ENCODE measurements at regions not wholly inside any gene's neighbourhood (a gene's known extent, or its start where the extent isn't known, plus 50 kb on each side); places are given as distances from the start of the nearest gene placed in this dataset.

DNA sequence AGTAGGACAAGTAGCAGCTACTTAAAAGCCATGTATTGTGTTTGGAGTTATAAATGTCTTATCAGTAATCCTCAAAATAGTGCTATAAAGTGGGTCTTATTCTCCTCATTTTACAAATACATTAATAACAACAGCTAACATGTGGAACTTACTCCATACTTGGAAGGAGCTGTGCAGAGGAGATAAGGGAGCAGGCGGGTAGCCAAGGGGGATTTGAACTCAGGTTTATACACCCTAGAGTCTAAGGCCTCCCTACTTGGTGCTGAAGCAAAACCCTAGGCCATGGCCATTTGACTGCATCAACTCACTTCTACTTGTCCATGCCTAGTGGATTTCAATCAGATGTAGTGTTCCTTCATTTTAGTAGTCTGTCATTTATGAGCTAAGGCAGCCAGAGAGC is 72.1 kb downstream of the LMO4 start:
- Histone ChIP-seq H2AFZ (ENCODE audit: low read length) (no peak overlapping the region), H3F3A (ENCODE audit: low read length, unreplicated experiment) (no peaks in the 10 kb centered on the region), H3K27me3 (ENCODE audit: low read length) (no peaks in the 10 kb centered on the region), H3K9me3 (ENCODE audit: low read length) (no peaks in the 10 kb centered on the region), H3K4me2 (ENCODE audit: low read length) (no peak overlapping the region), H3K4me3 (ENCODE audit: low read length) (no peak overlapping the region), H3K9ac (ENCODE audit: low read length) (no peak overlapping the region), H3K4me1 (ENCODE audit: insufficient read depth, low read length) (peaks cover 49% of the 10 kb centered on the region), H3K9me2 (replicated peaks; ENCODE audit: low read length) (no peaks in the 10 kb centered on the region), H3K36me3 (ENCODE audit: low read depth, low read length) (no peaks in the 10 kb centered on the region), H3K27ac (ENCODE audit: low read length) (no peak overlapping the region), H3K79me2 (ENCODE audit: low read length) (no peaks in the 10 kb centered on the region), H4K20me1 (ENCODE audit: low read length) (no peaks in the 10 kb centered on the region)
- CTCF ChIA-PET = no interaction called here
- TF ChIP-seq EZH2phosphoT487 (IDR thresholded peaks at IDR 0.05; ENCODE audit: borderline replicate concordance, low read length) = no peak
- TF ChIP-seq EZH2 (IDR thresholded peaks at IDR 0.05; ENCODE audit: low read length, unreplicated experiment) = no peak
- no peak for TF ChIP-seq CTCF (conservative IDR thresholded peaks at IDR 0.05; ENCODE audit: low read depth, low read length)
- POLR2A ChIA-PET (ENCODE audit: unreplicated experiment) = no interaction called here
- no TSS peak for BruUV-seq (replicated peaks)
- ATAC-seq (no peak), DNase-seq (no peak)
- intact Hi-C loops (cut with micrococcal nuclease) = no loop called here

DNA sequence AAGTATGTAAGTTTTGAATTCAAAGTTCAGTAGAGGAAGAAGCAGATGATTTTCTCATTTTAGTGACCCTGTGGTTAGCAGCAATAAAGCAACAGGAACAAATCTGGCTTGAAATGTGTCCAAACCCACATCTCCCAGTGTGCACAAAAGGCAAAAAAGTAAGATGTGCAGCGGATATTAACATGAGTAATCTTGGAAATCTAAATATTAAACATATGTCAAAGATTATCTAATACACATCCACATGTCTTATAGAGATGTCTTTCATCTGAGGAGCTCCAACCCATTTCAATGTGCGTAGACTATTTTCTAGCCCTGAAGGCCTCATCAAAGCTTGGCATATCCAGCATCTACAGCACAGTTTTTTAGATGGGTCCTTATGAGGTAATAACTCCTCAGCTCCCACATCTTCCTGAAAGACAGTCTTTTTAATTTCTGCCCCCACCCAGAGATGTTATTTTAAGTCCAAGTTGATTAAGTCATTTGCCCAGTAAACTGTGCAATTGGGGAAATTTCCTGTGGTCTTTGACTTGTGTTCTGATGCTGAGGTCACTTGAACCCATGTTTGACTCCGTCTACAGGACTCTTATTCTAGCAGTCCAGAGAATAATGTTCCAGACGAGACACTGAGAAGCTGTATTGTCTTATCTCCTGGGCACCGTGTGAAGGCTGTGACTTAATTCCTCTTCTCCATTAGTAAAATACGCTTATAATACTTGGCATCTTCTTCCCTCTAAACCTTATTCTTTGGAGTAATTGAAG is 73.7 kb downstream of the LMO4 start:
- H3F3A ChIP-seq (ENCODE audit: low read length, unreplicated experiment) = no peaks in the 10 kb centered on the region
- intact Hi-C loops (cut with micrococcal nuclease) = no loop called here
- DNase-seq (peak; percentile 79), ATAC-seq (peak; percentile 55)
- peaks cover 49% of the 10 kb centered on the region for H3K4me1 ChIP-seq (ENCODE audit: insufficient read depth, low read length)
- H3K79me2 ChIP-seq (ENCODE audit: low read length) = no peaks in the 10 kb centered on the region
- POLR2A ChIA-PET (ENCODE audit: unreplicated experiment) = no interaction called here
- BruUV-seq (replicated peaks) = no TSS peak
- CTCF ChIA-PET = no interaction called here
- no peaks in the 10 kb centered on the region for H3K9me2 ChIP-seq (replicated peaks; ENCODE audit: low read length)
- no peaks in the 10 kb centered on the region for H3K9me3 ChIP-seq (ENCODE audit: low read length)
- peak overlapping the region; percentile 54 for H3K4me2 ChIP-seq (ENCODE audit: low read length)
- H3K9ac ChIP-seq (ENCODE audit: low read length) = no peak overlapping the region
- no peaks in the 10 kb centered on the region for H3K36me3 ChIP-seq (ENCODE audit: low read depth, low read length)
- no peak for TF ChIP-seq EZH2phosphoT487 (IDR thresholded peaks at IDR 0.05; ENCODE audit: borderline replicate concordance, low read length)
- no peak for TF ChIP-seq EZH2 (IDR thresholded peaks at IDR 0.05; ENCODE audit: low read length, unreplicated experiment)
- no peak for TF ChIP-seq CTCF (conservative IDR thresholded peaks at IDR 0.05; ENCODE audit: low read depth, low read length)
- H3K4me3 ChIP-seq (ENCODE audit: low read length) = no peak overlapping the region
- H4K20me1 ChIP-seq (ENCODE audit: low read length) = no peaks in the 10 kb centered on the region
- no peaks in the 10 kb centered on the region for H3K27me3 ChIP-seq (ENCODE audit: low read length)
- no peak overlapping the region for H2AFZ ChIP-seq (ENCODE audit: low read length)
- H3K27ac ChIP-seq (ENCODE audit: low read length) = peak overlapping the region; percentile 33

DNA sequence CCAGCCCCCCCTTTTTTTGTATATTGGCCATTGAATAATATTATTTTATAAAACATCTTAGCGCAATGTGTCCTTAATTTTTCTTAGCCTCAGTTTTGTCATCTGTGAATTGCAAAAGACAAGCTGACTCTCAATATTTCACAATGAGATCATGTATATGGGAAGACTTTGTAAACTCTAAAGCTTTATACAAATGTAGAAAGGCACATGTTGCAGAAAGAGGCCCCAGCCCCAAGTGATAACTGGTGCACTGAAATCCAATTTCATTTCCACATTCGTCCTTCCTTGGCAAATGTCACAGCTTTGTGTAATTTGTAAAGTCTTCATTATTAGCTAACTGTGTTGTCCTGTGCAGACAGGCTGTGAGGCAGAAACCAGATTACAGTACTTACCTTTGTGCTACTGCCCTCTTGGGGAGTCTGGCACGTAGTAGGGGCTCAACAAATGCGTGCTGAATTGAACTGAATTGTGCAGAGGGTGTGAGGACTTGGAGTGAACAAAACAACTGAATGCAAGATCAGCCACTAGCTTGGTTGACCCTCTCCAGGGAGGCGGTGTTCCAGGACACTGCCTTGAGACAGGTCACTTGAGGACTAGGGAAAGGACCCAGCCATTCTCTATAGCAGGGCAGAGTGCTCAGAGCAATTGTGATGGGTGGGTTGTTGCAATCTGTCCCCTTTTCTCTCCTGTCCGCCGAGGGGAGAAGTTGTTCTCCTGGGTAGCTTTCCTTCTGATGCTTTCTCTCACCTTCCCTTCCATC is 74.6 kb downstream of the LMO4 start:
- no peak for ATAC-seq
- Histone ChIP-seq H3K27me3 (ENCODE audit: low read length) (no peaks in the 10 kb centered on the region), H3K4me2 (ENCODE audit: low read length) (no peak overlapping the region), H4K20me1 (ENCODE audit: low read length) (no peaks in the 10 kb centered on the region), H3K4me3 (ENCODE audit: low read length) (no peak overlapping the region), H3K4me1 (ENCODE audit: insufficient read depth, low read length) (peaks cover 46% of the 10 kb centered on the region), H3K9me3 (ENCODE audit: low read length) (no peaks in the 10 kb centered on the region), H3F3A (ENCODE audit: low read length, unreplicated experiment) (no peaks in the 10 kb centered on the region), H3K36me3 (ENCODE audit: low read depth, low read length) (no peaks in the 10 kb centered on the region), H3K9ac (ENCODE audit: low read length) (no peak overlapping the region), H3K9me2 (replicated peaks; ENCODE audit: low read length) (no peaks in the 10 kb centered on the region), H2AFZ (ENCODE audit: low read length) (no peak overlapping the region), H3K27ac (ENCODE audit: low read length) (no peak overlapping the region), H3K79me2 (ENCODE audit: low read length) (no peaks in the 10 kb centered on the region)
- intact Hi-C loops (cut with micrococcal nuclease) = no loop called here
- DNase-seq = no peak
- CTCF ChIA-PET = no interaction called here
- TF ChIP-seq EZH2phosphoT487 (IDR thresholded peaks at IDR 0.05; ENCODE audit: borderline replicate concordance, low read length) (no peak), CTCF (conservative IDR thresholded peaks at IDR 0.05; ENCODE audit: low read depth, low read length) (no peak)
- no TSS peak for BruUV-seq (replicated peaks)
- POLR2A ChIA-PET (ENCODE audit: unreplicated experiment) = no interaction called here

Data from PC-3 (cell line).